ENCODE measurements at regions not wholly inside any gene's neighbourhood (a gene's known extent, or its start where the extent isn't known, plus 50 kb on each side); places are given as distances from the start of the nearest gene placed in this dataset.

DNA sequence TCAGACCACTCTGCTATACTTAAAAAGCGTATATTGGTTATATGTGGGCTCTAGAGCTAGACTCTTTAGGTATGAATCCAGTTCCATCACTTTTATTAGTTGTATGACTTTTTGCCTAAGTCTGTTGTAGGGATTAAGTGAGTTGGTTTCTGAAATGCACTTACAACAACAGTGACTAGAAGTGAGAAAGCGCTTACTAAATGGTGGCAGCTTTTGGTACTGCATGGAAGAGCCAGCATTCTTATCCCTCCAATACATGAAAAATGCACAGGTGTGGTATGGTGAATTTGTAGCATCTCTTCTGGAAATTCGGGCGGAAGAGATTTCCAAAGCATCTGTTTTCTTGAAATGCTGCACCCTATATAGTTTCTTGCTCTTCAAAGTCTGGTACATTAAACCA is 117.1 kb downstream of the SPANXA1 start:
- TF ChIP-seq SMC3 (IDR thresholded peaks at IDR 0.05; ENCODE audit: low read depth, low read length) = no peak
- TF ChIP-seq CTCF (conservative IDR thresholded peaks at IDR 0.05; ENCODE audit: low read depth, low read length) = no peak
- no peak for TF ChIP-seq CEBPB (IDR thresholded peaks at IDR 0.05; ENCODE audit: low read depth, low read length)
- TF ChIP-seq MAFK (IDR thresholded peaks at IDR 0.05; ENCODE audit: low read depth, low read length) = no peak
